Tibial artery (tissue), 4 donors: ENCODE measurements at regions not wholly inside any gene's neighbourhood (a gene's known extent, or its start where the extent isn't known, plus 50 kb on each side); places are given as distances from the start of the nearest gene placed in this dataset.

Experiments
- DNase-seq, 2 donors: peaks; one replicate each; pipeline ENCODE4 v3.0.0-alpha.2; 2019
- H3K27ac ChIP-seq, 2 donors: fragments of 200-600 bp; sonication (generic) in 1 of 2; 1 replicate in 1 of 2; 2 replicates in 1 of 2; pipeline ENCODE4 v1.5.1; 2018 to 2019; ENCODE audit warnings: mild to moderate bottlenecking in 1 of 2
- H3K27me3 ChIP-seq, 2 donors: fragments of 200-600 bp; sonication (generic) in 1 of 2; one replicate each; pipeline versions ENCODE4 v1.5.1 to v1.6.0; 2016 to 2019
- H3K36me3 ChIP-seq, 3 donors: fragments of 200-600 bp; sonication (generic) in 2 of 3; one replicate each; pipeline ENCODE4 v1.5.1; 2016 to 2019; ENCODE audit warnings: mild to moderate bottlenecking in 2 of 3
- H3K4me1 ChIP-seq, 4 donors: fragments of 200-600 bp; sonication (generic) in 2 of 4; 1 replicate in 3 of 4; 2 replicates in 1 of 4; pipeline ENCODE4 v1.5.1; 2016 to 2019
- H3K4me3 ChIP-seq, 2 donors: fragments of 200-600 bp; sonication (generic) in 1 of 2; 1 replicate in 1 of 2; 2 replicates in 1 of 2; pipeline ENCODE4 v1.5.1; 2018 to 2019; ENCODE audit warnings: mild to moderate bottlenecking in 2 of 2
- H3K9me3 ChIP-seq, 3 donors: fragments of 200-600 bp; sonication (generic) in 1 of 3; one replicate each; pipeline ENCODE4 v1.5.1; 2016 to 2019
- CTCF ChIP-seq, 2 experiments: fragments of 200-600 bp in 1 of 2; fragments of 450-650 bp in 1 of 2; IDR thresholded peaks; one replicate each; pipeline ENCODE4 v1.5.1; 2017 to 2019; ENCODE audit warnings: antibody characterized with exemption in 2 of 2, mild to moderate bottlenecking in 1 of 2, moderate library complexity in 1 of 2
- intact Hi-C: fragments of 100-400 bp; cut with DNase I; formaldehyde crosslinking; loops from one replicate; pipeline ENCODE4 v1.15.0; 2023; ENCODE audit warnings: low total_unique reads

GRCh38 chr1:219365451-219365850 is 191.8 kb downstream of the LYPLAL1 start:
- Histone ChIP-seq H3K36me3 (no peaks in the 10 kb centered on the region), H3K27me3 (no peaks in the 10 kb centered on the region), H3K27ac (no peak overlapping the region), H3K4me1 (no peaks in the 10 kb centered on the region), H3K9me3 (no peaks in the 10 kb centered on the region), H3K4me3 (no peak overlapping the region)
- no peak for DNase-seq
- no peak for TF ChIP-seq CTCF (IDR thresholded peaks at IDR 0.05)
- intact Hi-C loops, result no loop called here

- no peaks in the 10 kb centered on the region for H3K36me3 ChIP-seq
- H3K27me3 ChIP-seq, result no peaks in the 10 kb centered on the region
- intact Hi-C loops, result no loop called here
- H3K27ac ChIP-seq, result no peak overlapping the region
- H3K9me3 ChIP-seq, result no peaks in the 10 kb centered on the region
- DNase-seq, result no peak
- H3K4me3 ChIP-seq, result no peak overlapping the region
- TF ChIP-seq CTCF (IDR thresholded peaks at IDR 0.05), result no peak
- H3K4me1 ChIP-seq, result no peaks in the 10 kb centered on the region
Measured at GRCh38 chr1:219362702-219363101, 189.0 kb downstream of the LYPLAL1 start.

GRCh38 chr1:219359126-219359525 is 185.4 kb downstream of the LYPLAL1 start:
- no peak overlapping the region for H3K27ac ChIP-seq
- no peaks in the 10 kb centered on the region for H3K4me1 ChIP-seq
- no peaks in the 10 kb centered on the region for H3K27me3 ChIP-seq
- no peak overlapping the region for H3K4me3 ChIP-seq
- TF ChIP-seq CTCF (IDR thresholded peaks at IDR 0.05), result no peak
- DNase-seq, result no peak
- H3K36me3 ChIP-seq, result no peaks in the 10 kb centered on the region
- no peaks in the 10 kb centered on the region for H3K9me3 ChIP-seq
- intact Hi-C loops, result no loop called here

GRCh38 chr1:219358080-219358479 is 184.4 kb downstream of the LYPLAL1 start:
- Histone ChIP-seq H3K27me3 (no peaks in the 10 kb centered on the region), H3K4me3 (no peak overlapping the region), H3K9me3 (no peaks in the 10 kb centered on the region), H3K36me3 (no peaks in the 10 kb centered on the region), H3K4me1 (no peaks in the 10 kb centered on the region), H3K27ac (no peak overlapping the region)
- no peak for DNase-seq
- intact Hi-C loops, result no loop called here
- no peak for TF ChIP-seq CTCF (IDR thresholded peaks at IDR 0.05)

GRCh38 chr1:219354962-219355361 is 181.3 kb downstream of the LYPLAL1 start:
- no peaks in the 10 kb centered on the region for H3K27me3 ChIP-seq
- H3K4me3 ChIP-seq, result no peak overlapping the region
- no peaks in the 10 kb centered on the region for H3K36me3 ChIP-seq
- TF ChIP-seq CTCF (IDR thresholded peaks at IDR 0.05), result no peak
- H3K27ac ChIP-seq, result no peak overlapping the region
- no peak for DNase-seq
- H3K9me3 ChIP-seq, result no peaks in the 10 kb centered on the region
- no peaks in the 10 kb centered on the region for H3K4me1 ChIP-seq
- intact Hi-C loops, result no loop called here

GRCh38 chr1:219352961-219353651 is 179.4 kb downstream of the LYPLAL1 start:
- H3K27ac ChIP-seq, result no peak overlapping the region
- H3K36me3 ChIP-seq, result no peaks in the 10 kb centered on the region
- no peak overlapping the region for H3K4me3 ChIP-seq
- TF ChIP-seq CTCF (IDR thresholded peaks at IDR 0.05), result no peak
- no peaks in the 10 kb centered on the region for H3K27me3 ChIP-seq
- no peaks in the 10 kb centered on the region for H3K9me3 ChIP-seq
- DNase-seq, result no peak
- intact Hi-C loops, result no loop called here
- H3K4me1 ChIP-seq, result peaks cover 0 to 5% (median 1%) of the 10 kb centered on the region in 4 donors
